BLaER1 treated with 17β-estradiol and CSF1 and Interleukin-3, amounts not matched to agents 10 nM and 100 nM (cell line): ENCODE measurements at regions not wholly inside any gene's neighbourhood (a gene's known extent, or its start where the extent isn't known, plus 50 kb on each side); places are given as distances from the start of the nearest gene placed in this dataset.
"Not testable (repeated sequence)": the region's sequence is repeated elsewhere in the genome, so short reads cannot be mapped to it uniquely, and the experiment has no call there.

Experiments
- H3K27ac ChIP-seq, 11 experiments: shearing (Covaris generic); formaldehyde crosslinking; 2 replicates each; pipeline ENCODE4 v1.8.1; 2022
- H3K27me3 ChIP-seq, 11 experiments: shearing (Covaris generic); formaldehyde crosslinking; 2 replicates each; pipeline ENCODE4 v1.8.1; 2022
- H3K36me3 ChIP-seq, 11 experiments: shearing (Covaris generic); formaldehyde crosslinking; 2 replicates each; pipeline ENCODE4 v1.8.1; 2022
- H3K4me1 ChIP-seq, 10 experiments: shearing (Covaris generic); formaldehyde crosslinking; 2 replicates each; pipeline ENCODE4 v1.8.1; 2022
- H3K4me2 ChIP-seq, 11 experiments: shearing (Covaris generic); formaldehyde crosslinking; 2 replicates each; pipeline ENCODE4 v1.8.1; 2022
- H3K4me3 ChIP-seq, 10 experiments: shearing (Covaris generic); formaldehyde crosslinking; 2 replicates each; pipeline ENCODE4 v1.8.1; 2022
- H3K9ac ChIP-seq, 11 experiments: shearing (Covaris generic); formaldehyde crosslinking; 2 replicates each; pipeline ENCODE4 v1.8.1; 2022
- H3K9me3 ChIP-seq, 11 experiments: shearing (Covaris generic); formaldehyde crosslinking; replicated peaks in 1 of 11; 2 replicates each; pipeline ENCODE4 v1.8.1; 2022
- H4K20me1 ChIP-seq, 11 experiments: shearing (Covaris generic); formaldehyde crosslinking; 2 replicates each; pipeline ENCODE4 v1.8.1; 2022
- Cebpa-rat ChIP-seq, 11 experiments: shearing (Covaris generic); IDR thresholded peaks; 2 replicates each; pipeline ENCODE4 v1.8.1; 2022

DNA sequence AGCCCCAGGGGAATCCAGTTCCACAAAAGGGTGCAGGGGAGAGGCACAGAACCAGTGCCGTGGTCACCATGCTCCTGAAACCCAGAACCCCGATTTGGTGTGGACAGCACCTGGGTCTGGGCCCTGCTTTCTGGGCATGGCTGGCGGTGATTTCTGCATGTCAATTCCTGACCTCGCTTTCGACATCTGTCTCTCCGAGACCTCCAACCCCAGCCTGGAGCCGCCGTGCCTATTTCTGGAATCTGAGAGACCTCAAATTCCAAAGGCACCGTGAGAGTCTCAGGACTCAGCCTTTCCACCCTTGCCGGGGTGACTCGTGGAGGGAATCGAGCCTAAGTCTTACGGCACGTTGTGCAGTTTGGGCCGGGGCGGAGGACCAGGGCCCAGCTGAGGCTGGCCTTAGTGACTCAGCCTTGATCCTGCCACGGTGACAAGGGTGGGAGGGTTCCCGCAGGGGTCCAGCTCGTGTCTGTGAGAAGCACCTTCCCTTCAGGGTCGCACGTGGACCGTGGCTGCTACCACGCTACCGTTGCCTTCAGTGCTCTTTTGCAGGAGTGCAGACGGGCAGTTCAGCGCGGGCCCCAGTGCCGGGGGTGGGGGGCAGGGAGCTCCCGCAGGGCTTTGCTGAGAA, 133.7 kb downstream of the PXDC1 start:
- Histone ChIP-seq H3K27ac (no peak overlapping the region), H3K4me1 (peaks cover 0 to 11% (median 4%) of the 10 kb centered on the region in 10 experiments; a peak in 10 of 20 replicates), H3K4me2 (no peak overlapping the region), H3K4me3 (no peak overlapping the region), H3K36me3 (no peaks in the 10 kb centered on the region), H4K20me1 (no peaks in the 10 kb centered on the region), H3K9ac (no peak overlapping the region), H3K27me3 (no peaks in the 10 kb centered on the region), H3K9me3 (no peaks in the 10 kb centered on the region)
- no peak for TF ChIP-seq Cebpa-rat (IDR thresholded peaks at IDR 0.05)

DNA sequence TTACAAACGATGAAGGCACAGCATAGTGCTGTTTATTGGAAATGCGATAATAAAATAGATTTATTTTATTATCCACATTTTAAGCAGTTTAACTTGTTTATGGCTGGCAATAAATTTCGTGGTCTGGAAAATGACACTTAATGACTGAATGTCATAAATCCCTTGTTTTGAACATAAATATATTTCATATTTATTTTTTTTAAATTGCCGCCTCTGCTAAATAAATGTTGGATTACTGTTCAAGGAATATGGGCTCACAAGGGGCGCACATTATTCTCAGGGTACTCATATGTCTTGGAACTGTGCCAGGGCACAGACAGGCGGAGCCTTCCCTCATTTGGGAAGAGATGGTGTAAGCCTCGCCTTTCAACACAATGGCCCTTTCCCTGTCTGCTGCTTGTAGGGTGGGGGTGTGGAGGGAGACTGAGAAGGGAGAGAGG, 134.3 kb downstream of the PXDC1 start:
- H3K9ac ChIP-seq = no peak overlapping the region

DNA sequence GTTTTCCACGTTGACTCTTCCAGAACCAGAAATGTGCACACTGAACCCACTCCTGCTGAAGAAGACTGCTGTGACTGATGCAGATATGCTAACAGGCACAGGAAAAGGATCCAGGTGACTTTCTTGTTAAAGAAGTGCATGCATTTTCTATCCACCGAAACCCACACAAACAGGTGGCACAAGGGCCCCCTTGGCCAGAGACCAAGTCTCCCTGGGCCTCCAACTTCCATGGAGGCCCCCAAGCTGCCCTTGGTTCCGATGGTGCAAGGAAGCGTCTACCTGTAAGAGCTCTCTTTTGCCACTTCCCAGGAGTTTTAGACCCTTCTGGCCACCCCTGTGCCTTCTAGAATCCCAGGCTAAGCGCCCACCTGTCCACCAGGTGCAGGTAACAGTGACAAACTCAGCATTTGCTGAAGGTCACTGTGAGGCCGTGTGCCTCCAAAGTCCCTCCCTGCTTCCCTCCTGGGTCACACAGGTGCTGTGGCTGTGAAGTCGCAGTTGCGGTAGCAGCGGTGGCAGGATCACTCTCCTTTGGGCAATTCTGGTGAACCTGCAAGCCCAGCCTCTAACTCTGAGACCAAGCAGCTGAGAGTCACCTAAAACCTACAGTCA, 134.8 kb downstream of the PXDC1 start:
- no peak for TF ChIP-seq Cebpa-rat (IDR thresholded peaks at IDR 0.05)
- peaks cover 0 to 5% (median 0%) of the 10 kb centered on the region in 10 experiments; a peak in 1 of 20 replicates for H3K4me1 ChIP-seq
- H3K27ac ChIP-seq = no peak overlapping the region
- no peak overlapping the region for H3K4me2 ChIP-seq
- H4K20me1 ChIP-seq = no peaks in the 10 kb centered on the region
- H3K9me3 ChIP-seq = no peaks in the 10 kb centered on the region
- H3K4me3 ChIP-seq = no peak overlapping the region
- H3K36me3 ChIP-seq = no peaks in the 10 kb centered on the region
- H3K27me3 ChIP-seq = no peaks in the 10 kb centered on the region
- no peak overlapping the region for H3K9ac ChIP-seq

More for the DNA sequence above, 134.3 kb downstream of the PXDC1 start:
- no peak for TF ChIP-seq Cebpa-rat (IDR thresholded peaks at IDR 0.05)
- Histone ChIP-seq H3K4me1 (peaks cover 0 to 6% (median 0%) of the 10 kb centered on the region in 10 experiments; a peak in 3 of 20 replicates), H3K36me3 (no peaks in the 10 kb centered on the region), H3K4me3 (no peak overlapping the region), H4K20me1 (no peaks in the 10 kb centered on the region), H3K4me2 (no peak overlapping the region), H3K27ac (no peak overlapping the region), H3K9me3 (no peaks in the 10 kb centered on the region), H3K27me3 (no peaks in the 10 kb centered on the region)

DNA sequence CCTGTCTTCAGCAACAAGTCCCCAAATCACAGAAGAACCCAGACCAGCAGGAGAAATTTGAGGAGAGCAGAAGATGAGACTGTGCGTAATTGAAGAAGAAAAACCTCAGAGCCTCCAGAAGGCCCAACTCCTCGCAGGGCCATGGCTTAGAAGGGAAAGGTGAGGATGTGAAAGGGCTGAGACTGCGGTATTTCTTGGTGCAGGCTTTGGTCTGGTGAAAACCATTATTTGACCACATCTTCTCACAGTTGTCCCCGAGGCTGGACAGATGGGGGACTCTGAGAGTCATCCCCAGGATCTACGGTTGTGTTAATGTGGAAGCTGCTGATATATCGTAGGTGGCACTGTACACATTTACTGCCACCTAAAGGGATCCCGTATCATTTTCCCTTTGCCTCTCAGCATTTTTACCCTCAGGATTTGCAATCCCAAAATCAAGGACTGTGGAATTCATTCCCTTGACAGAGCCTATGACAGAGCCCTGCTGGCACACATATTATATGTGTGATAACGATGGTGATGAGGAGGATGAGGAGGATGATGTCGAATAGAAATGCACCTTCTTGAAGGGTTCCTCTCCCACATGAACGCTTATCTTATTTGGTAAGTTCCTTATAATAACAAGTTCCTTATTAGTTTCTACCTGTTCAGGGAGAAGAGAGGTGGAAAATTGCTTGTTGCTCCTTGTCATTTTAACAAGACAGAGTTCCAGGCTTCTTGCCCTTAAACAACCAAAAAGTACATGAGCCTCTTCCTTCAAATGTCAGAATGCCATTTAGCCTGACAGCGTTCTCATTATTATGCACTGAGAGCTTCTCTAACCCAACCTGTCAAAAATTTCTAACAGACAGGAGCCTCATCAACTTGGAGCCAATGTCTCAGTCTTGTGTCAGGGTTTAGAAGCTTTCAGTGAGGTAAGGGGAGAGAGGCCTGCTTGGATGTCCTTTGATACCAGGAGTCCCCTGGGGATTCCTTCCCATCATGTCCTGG, 135.8 kb downstream of the PXDC1 start:
- Histone ChIP-seq H3K36me3 (no peaks in the 10 kb centered on the region), H3K27me3 (no peaks in the 10 kb centered on the region), H3K4me1 (peaks cover 0 to 3% (median 0%) of the 10 kb centered on the region in 10 experiments; a peak in 1 of 20 replicates), H3K4me3 (no peak overlapping the region), H3K27ac (no peak overlapping the region), H3K9ac (no peak overlapping the region), H4K20me1 (no peaks in the 10 kb centered on the region), H3K4me2 (no peak overlapping the region), H3K9me3 (no peaks in the 10 kb centered on the region)
- TF ChIP-seq Cebpa-rat (IDR thresholded peaks at IDR 0.05) = no peak

DNA sequence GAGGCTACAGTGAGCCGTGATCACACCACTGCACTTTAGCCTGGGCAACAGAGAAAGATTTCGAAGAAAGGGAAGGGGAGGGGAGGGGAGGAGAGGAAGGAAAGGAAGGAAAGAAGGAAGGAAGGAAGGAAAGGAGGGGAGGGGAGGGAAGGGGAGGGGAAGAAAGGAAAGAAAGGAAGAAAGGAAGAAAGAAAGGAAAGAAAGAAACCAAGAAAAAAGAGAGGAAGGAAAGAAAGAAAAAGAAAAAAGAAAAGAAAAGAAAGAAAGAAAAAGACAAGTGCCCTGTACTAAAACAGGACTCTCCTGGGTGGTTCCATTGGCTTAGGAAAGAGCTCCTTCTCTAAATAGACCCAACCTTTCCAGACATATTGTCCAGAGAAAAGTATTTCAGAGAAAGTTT, 136.6 kb downstream of the PXDC1 start:
- no peaks in the 10 kb centered on the region for H3K27me3 ChIP-seq
- H3K4me2 ChIP-seq = no peak overlapping the region
- H3K9me3 ChIP-seq = no peaks in the 10 kb centered on the region
- no peaks in the 10 kb centered on the region for H3K36me3 ChIP-seq
- peaks cover 0 to 3% (median 0%) of the 10 kb centered on the region in 10 experiments; a peak in 1 of 20 replicates for H3K4me1 ChIP-seq
- no peaks in the 10 kb centered on the region for H4K20me1 ChIP-seq
- H3K9ac ChIP-seq = no peak overlapping the region
- H3K4me3 ChIP-seq = no peak overlapping the region
- no peak overlapping the region for H3K27ac ChIP-seq
- no peak for TF ChIP-seq Cebpa-rat (IDR thresholded peaks at IDR 0.05)

DNA sequence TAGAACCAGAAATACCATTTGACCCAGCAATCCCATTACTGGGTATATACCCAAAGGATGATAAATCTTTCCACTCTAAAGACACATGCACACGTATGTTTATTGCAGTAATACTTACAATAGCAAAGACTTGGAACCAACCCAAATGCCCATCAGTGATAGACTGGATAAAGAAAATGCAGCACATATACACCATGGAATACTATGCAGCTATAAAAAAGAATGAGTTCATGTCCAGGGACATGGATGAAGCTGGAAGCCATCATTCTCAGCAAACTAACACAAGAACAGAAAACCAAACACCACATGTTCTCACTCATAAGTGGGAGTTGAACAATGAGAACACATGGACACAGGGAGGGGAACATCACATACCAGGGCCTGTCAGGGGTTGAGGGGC, 137.9 kb downstream of the PXDC1 start:
- not testable (repeated sequence) for H3K27me3 ChIP-seq, H3K4me3 ChIP-seq, H3K4me2 ChIP-seq, H3K9me3 ChIP-seq, H3K4me1 ChIP-seq, H3K9ac ChIP-seq, H3K27ac ChIP-seq, H4K20me1 ChIP-seq, H3K36me3 ChIP-seq

DNA sequence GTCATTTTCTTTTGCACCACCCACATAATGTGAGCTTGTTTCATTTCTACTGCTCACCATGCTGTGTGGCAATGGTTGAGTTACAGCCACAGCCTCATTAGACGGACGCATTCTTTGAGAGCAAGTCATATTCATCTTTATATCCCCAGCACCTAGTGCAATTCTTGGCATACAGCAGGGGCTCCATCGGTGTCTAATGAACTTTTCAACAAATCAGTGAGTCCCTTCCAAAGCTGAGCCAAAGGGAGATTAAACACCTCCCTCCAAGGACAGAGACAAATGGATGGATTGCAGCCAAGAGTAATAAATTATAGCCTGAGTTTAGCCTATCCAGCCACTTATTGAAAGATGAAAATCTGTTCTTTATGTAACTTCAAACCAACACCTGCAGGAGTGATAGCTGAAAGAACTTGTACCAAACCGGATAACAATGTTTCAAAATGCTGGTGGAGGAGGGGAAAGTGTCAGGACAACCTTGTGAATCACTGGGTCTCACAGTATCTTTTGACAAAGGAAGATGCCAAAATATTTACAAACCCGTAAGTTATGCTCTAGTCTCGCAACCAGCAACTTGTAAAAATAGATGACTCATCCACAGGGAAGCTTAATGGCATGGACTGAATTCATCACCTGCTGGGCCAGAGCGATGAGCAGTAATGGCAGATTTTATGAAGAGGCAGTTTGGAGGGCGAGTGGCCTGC, 139.0 kb downstream of the PXDC1 start:
- Histone ChIP-seq H3K9me3 (no peaks in the 10 kb centered on the region), H3K9ac (no peak overlapping the region), H3K4me1 (no peaks in the 10 kb centered on the region; a peak in 1 of 20 replicates), H3K36me3 (no peaks in the 10 kb centered on the region), H4K20me1 (no peaks in the 10 kb centered on the region), H3K27ac (no peak overlapping the region), H3K4me3 (no peak overlapping the region), H3K27me3 (no peaks in the 10 kb centered on the region), H3K4me2 (no peak overlapping the region)
- no peak for TF ChIP-seq Cebpa-rat (IDR thresholded peaks at IDR 0.05)

DNA sequence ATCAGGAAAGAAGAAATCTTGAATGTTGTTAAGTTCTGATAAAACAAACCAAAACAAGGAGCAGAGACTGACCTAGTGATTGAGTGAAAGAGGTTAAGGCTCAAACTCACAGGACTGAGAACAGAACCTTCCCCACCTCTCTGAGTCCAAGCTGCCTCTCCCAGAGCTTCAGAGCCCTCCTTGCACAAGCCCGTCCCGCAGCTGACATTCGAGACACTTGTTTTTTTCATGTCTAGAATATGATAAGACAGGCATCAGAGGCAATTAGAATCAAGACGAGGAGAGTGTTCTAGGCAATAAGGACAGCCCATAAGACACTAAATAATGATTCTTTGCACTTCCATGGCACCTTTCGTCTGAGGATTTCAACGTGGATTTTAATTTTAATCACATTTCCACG, 140.6 kb downstream of the PXDC1 start:
- Histone ChIP-seq H3K4me1 (no peaks in the 10 kb centered on the region; a peak in 1 of 20 replicates), H3K9ac (no peak overlapping the region), H3K4me3 (no peak overlapping the region), H3K27me3 (no peaks in the 10 kb centered on the region), H3K9me3 (no peaks in the 10 kb centered on the region), H3K4me2 (no peak overlapping the region), H3K27ac (no peak overlapping the region), H4K20me1 (no peaks in the 10 kb centered on the region), H3K36me3 (no peaks in the 10 kb centered on the region)
- no peak for TF ChIP-seq Cebpa-rat (IDR thresholded peaks at IDR 0.05)

DNA sequence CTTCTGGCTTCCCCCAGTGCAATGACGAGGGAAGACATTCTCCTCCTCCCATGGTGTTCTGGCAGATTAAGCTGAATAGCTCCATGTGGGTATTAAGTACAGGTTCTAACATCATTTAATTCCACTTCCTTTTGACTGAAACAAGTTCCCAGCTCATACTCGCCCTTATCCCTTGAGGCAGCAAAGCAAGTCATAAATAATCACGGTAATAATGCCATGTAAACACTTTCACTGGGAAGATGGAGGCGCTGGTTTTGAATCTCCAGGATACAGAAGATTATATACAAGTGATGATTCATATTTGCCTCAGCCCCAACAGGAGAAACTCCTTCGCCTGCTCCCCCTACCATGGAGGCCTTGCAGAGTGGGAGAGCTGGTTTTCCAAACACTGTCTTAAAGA, 141.3 kb downstream of the PXDC1 start:
- Histone ChIP-seq H4K20me1 (no peaks in the 10 kb centered on the region), H3K36me3 (no peaks in the 10 kb centered on the region), H3K9me3 (no peaks in the 10 kb centered on the region), H3K27ac (no peak overlapping the region), H3K4me3 (no peak overlapping the region), H3K4me1 (no peaks in the 10 kb centered on the region; a peak in 1 of 20 replicates), H3K27me3 (no peaks in the 10 kb centered on the region), H3K9ac (no peak overlapping the region), H3K4me2 (no peak overlapping the region)
- TF ChIP-seq Cebpa-rat (IDR thresholded peaks at IDR 0.05) = no peak
